A549 (cell line): ENCODE measurements at regions not wholly inside any gene's neighbourhood (a gene's known extent, or its start where the extent isn't known, plus 50 kb on each side); places are given as distances from the start of the nearest gene placed in this dataset.

Source experiments
- ATAC-seq, 2 experiments: fragments of 200-7000 bp in 1 of 2; fragments of >200 bp in 1 of 2; cut with Nextera tagmentation in 1 of 2; cut with Tn5 transposase in 1 of 2; 3 replicates each; pipeline versions ENCODE4 v1.8.0 to v1.9.1; 2018 to 2020; ENCODE audit warnings: mild to moderate bottlenecking in 1 of 2, moderate library complexity in 1 of 2
- CTCF ChIA-PET: fragments of 300-600 bp; sonication (Branson Sonifier 250); formaldehyde crosslinking; extraction: SDS; loops from one replicate; lab custom pipeline; 2021; ENCODE audit warnings: antibody characterized with exemption, inconsistent platforms; lab: Yijun Ruan, JAX
- POLR2A ChIA-PET: fragments of 350-600 bp; formaldehyde crosslinking; extraction: SDS; loops from one replicate; lab custom pipeline; 2021; ENCODE audit warnings: antibody characterized with exemption, inconsistent platforms; lab: Yijun Ruan, JAX
- DNase-seq, 2 experiments: peaks; one replicate each; pipeline versions ENCODE4 v3.0.0 to v3.0.0-alpha.2; 2011 to 2016; ENCODE audit warnings: low read depth in 1 of 2, low spot score in 1 of 2
- FAIRE-seq: peaks from 2 replicates; lab custom pipeline; 2011; peaks lifted over from hg19 to GRCh38; lab: Jason Lieb, UNC
- H3K27ac ChIP-seq, 2 experiments: fragments of >200 bp; sonication (Bioruptor Twin); formaldehyde crosslinking; 3 replicates each; pipeline ENCODE4 v1.5.1; 2016 to 2017
- H3K4me1 ChIP-seq: fragments of >200 bp; sonication (Bioruptor Twin); formaldehyde crosslinking; 3 replicates; pipeline ENCODE4 v1.6.1; 2016
- H3K4me2 ChIP-seq: fragments of >200 bp; sonication (Bioruptor Twin); formaldehyde crosslinking; 3 replicates; pipeline ENCODE4 v1.6.1; 2016
- H3K4me3 ChIP-seq: fragments of >200 bp; sonication (Bioruptor Twin); formaldehyde crosslinking; 3 replicates; pipeline ENCODE4 v1.5.1; 2016
- H3K9me3 ChIP-seq: fragments of >200 bp; sonication (Bioruptor Twin); formaldehyde crosslinking; 3 replicates; pipeline ENCODE4 v1.6.1; 2016
- CBX2 ChIP-seq: fragments of 200-600 bp; sonication (generic); IDR thresholded peaks from 2 replicates; pipeline ENCODE4 v1.6.1; 2016; ENCODE audit warnings: low read depth, mild to moderate bottlenecking, borderline replicate concordance
- CEBPB ChIP-seq, 2 experiments: fragments of >200 bp in 1 of 2; sonication (Bioruptor Twin) in 1 of 2; formaldehyde crosslinking in 1 of 2; IDR thresholded peaks; 2 replicates each; pipeline ENCODE4 v1.6.1; 2012 to 2016
- CHD2 ChIP-seq: fragments of 150-350 bp; IDR thresholded peaks from 2 replicates; pipeline ENCODE4 v1.6.1; 2014; ENCODE audit warnings: low read length; ENCODE audit not compliant: partially characterized antibody
- CHD4 ChIP-seq: fragments of 200-600 bp; sonication (generic); IDR thresholded peaks from 2 replicates; pipeline ENCODE4 v1.6.1; 2016; ENCODE audit warnings: antibody characterized with exemption, mild to moderate bottlenecking, borderline replicate concordance
- EHF ChIP-seq: fragments of 250-450 bp; sonication (Bioruptor Pico); IDR thresholded peaks from 2 replicates; pipeline ENCODE4 v1.5.0; 2020; ENCODE audit warnings: mild to moderate bottlenecking
- ESRRA ChIP-seq: fragments of 150-350 bp; IDR thresholded peaks from 2 replicates; pipeline ENCODE4 v1.6.1; 2014; ENCODE audit warnings: mild to moderate bottlenecking, low read length, borderline replicate concordance
- FOSB ChIP-seq: fragments of 250-450 bp; sonication (Bioruptor Pico); IDR thresholded peaks from 2 replicates; pipeline ENCODE4 v1.5.0; 2020; ENCODE audit warnings: mild to moderate bottlenecking, moderate library complexity
- GATA3 ChIP-seq: IDR thresholded peaks from 2 replicates; pipeline ENCODE4 v1.6.1; 2012; ENCODE audit warnings: borderline replicate concordance
- HDAC2 ChIP-seq: fragments of 200-600 bp; sonication (generic); IDR thresholded peaks from 2 replicates; pipeline ENCODE4 v1.6.1; 2016
- HOXA7 ChIP-seq: fragments of 250-450 bp; sonication (Bioruptor Pico); IDR thresholded peaks from 2 replicates; pipeline ENCODE4 v1.5.0; 2020; ENCODE audit warnings: mild to moderate bottlenecking, moderate library complexity
- HOXB13 ChIP-seq: fragments of 250-450 bp; sonication (Bioruptor Pico); IDR thresholded peaks from 2 replicates; pipeline ENCODE4 v1.5.0; 2020; ENCODE audit warnings: low read depth, mild to moderate bottlenecking, moderate library complexity
- MAZ ChIP-seq: fragments of 150-350 bp; IDR thresholded peaks from 2 replicates; pipeline ENCODE4 v1.6.1; 2014; ENCODE audit warnings: antibody characterized with exemption, low read depth, low read length, borderline replicate concordance
- MYC ChIP-seq: IDR thresholded peaks from 2 replicates; pipeline ENCODE4 v1.6.1; 2012; ENCODE audit warnings: mild to moderate bottlenecking, inconsistent platforms, low read length, improper control_type of control experiment, borderline replicate concordance
- NPAS2 ChIP-seq: fragments of 250-450 bp; sonication (Bioruptor Pico); IDR thresholded peaks from 2 replicates; pipeline ENCODE4 v1.8.0; 2022; ENCODE audit warnings: mild to moderate bottlenecking, moderate library complexity, borderline replicate concordance
- POLR2A ChIP-seq: IDR thresholded peaks from 2 replicates; pipeline ENCODE4 v1.6.1; 2012; ENCODE audit warnings: mild to moderate bottlenecking, low read length
- RAD21 ChIP-seq, 2 experiments: fragments of >200 bp in 1 of 2; sonication (Bioruptor Twin) in 1 of 2; formaldehyde crosslinking in 1 of 2; IDR thresholded peaks in 1 of 2; conservative IDR thresholded peaks in 1 of 2; 2 replicates in 1 of 2; 3 replicates in 1 of 2; pipeline ENCODE4 v1.6.1; 2012 to 2018; ENCODE audit warnings: inconsistent platforms in 1 of 2
- RARB ChIP-seq: fragments of 250-450 bp; sonication (Bioruptor Pico); IDR thresholded peaks from 2 replicates; pipeline ENCODE4 v1.8.0; 2021; ENCODE audit warnings: mild to moderate bottlenecking, moderate library complexity
- RFX5 ChIP-seq: fragments of 450-650 bp; IDR thresholded peaks from 2 replicates; pipeline ENCODE4 v1.7.1; 2014; ENCODE audit warnings: antibody characterized with exemption, mild to moderate bottlenecking, moderate library complexity
- RNF2 ChIP-seq: fragments of 200-600 bp; sonication (generic); IDR thresholded peaks from 2 replicates; pipeline ENCODE4 v1.6.1; 2016; ENCODE audit warnings: low read depth, mild to moderate bottlenecking, antibody characterized with exemption, moderate library complexity, borderline replicate concordance
- SREBF2 ChIP-seq: fragments of 450-650 bp; IDR thresholded peaks from 2 replicates; pipeline ENCODE4 v1.6.1; 2014; ENCODE audit warnings: mild to moderate bottlenecking, moderate library complexity
- ZFP36 ChIP-seq: fragments of 450-650 bp; IDR thresholded peaks from 2 replicates; pipeline ENCODE4 v1.6.1; 2014; ENCODE audit warnings: borderline replicate concordance; ENCODE audit not compliant: partially characterized antibody
- WGBS: methylation state at CpG from one replicate; pipeline ENCODE4 v1.1.6; 2017; ENCODE audit errors: missing lambda C conversion rate; 5-methylcytosine and 5-hydroxymethylcytosine counted together
- TF ChIP-seq, protein P1 (sequence below): fragments of 150-350 bp; IDR thresholded peaks from 2 replicates; pipeline ENCODE4 v1.6.1; 2014; ENCODE audit warnings: low read depth, mild to moderate bottlenecking, low read length
- TF ChIP-seq, protein P2 (sequence below): fragments of 450-650 bp; IDR thresholded peaks from 2 replicates; pipeline ENCODE4 v1.6.1; 2014; ENCODE audit warnings: antibody characterized with exemption
- TF ChIP-seq, protein P3 (sequence below): fragments of >200 bp; sonication (Bioruptor Twin); formaldehyde crosslinking; IDR thresholded peaks from 2 replicates; pipeline ENCODE4 v1.6.1; 2016

DNA sequence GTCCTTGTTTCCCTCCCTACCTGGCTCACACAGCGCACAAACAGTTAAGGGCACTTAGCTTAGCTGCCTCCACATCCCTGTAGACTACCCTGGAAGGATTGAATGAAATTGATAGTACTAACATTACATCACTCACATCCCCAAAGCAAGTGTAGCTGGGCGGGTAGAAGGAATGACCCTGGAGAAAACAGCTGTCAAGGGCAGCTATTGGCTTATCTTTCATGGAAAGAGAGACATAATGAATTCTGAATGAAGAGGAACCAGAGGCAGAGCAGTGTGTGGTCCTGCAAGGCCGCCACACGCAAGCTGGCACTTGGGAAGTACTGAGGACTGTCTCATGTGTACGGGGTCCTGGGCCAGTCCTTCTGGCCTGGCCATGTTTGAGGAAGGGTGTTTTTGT, 369.6 kb upstream of the RGMA start:
- H3K4me2 ChIP-seq, result no peak overlapping the region
- no peak overlapping the region for H3K4me3 ChIP-seq
- TF ChIP-seq CBX2 (no peak), ESRRA (no peak)
- FAIRE-seq, result no peak
- no peak overlapping the region for H3K27ac ChIP-seq
- 19% methylated on average over 5 of the region's 5 CpGs for WGBS
- no peaks in the 10 kb centered on the region for H3K9me3 ChIP-seq
- CTCF ChIA-PET, result interaction anchor here (1.3 kb wide), 1 partner anchor 370 kb away, joined by 3 read pairs; no protein-coding TSS in a partner anchor
- no peaks in the 10 kb centered on the region for H3K4me1 ChIP-seq
- no peak for ATAC-seq
- no peak for DNase-seq
- POLR2A ChIA-PET, result no interaction called here

DNA sequence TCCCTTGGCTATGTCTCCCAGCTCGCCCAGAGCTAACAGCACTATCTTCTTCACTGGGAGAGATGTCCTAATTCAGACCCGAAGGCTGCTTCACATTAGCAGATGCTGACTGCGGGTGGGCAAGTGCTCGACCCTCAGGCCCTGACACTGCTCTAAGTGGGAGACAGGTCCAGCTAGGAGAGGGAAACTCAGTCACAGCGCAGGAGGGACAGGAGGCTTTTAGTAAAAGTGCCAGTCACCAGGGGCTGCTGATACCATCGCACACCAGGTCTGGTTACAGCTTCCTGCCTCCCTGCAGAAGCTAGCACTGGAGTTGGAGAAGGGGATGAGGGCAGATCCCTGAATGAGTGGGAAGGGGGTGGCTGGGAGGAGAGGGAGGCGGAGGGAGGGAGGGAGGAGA, 365.8 kb upstream of the RGMA start:
- Histone ChIP-seq H3K4me3 (no peak overlapping the region), H3K4me1 (no peaks in the 10 kb centered on the region), H3K27ac (no peak overlapping the region), H3K4me2 (no peak overlapping the region), H3K9me3 (no peaks in the 10 kb centered on the region)
- WGBS, result 14% methylated on average over 7 of the region's 7 CpGs
- no peak; a peak in 1 of 6 replicates for ATAC-seq
- TF ChIP-seq RAD21 (conservative IDR thresholded peaks at IDR 0.05 in 1 of 2, IDR thresholded peaks at IDR 0.05 in 1 of 2) (no peak), RFX5 (no peak)
- CTCF ChIA-PET, result no interaction called here
- no peak for FAIRE-seq
- POLR2A ChIA-PET, result no interaction called here
- DNase-seq, result no peak

DNA sequence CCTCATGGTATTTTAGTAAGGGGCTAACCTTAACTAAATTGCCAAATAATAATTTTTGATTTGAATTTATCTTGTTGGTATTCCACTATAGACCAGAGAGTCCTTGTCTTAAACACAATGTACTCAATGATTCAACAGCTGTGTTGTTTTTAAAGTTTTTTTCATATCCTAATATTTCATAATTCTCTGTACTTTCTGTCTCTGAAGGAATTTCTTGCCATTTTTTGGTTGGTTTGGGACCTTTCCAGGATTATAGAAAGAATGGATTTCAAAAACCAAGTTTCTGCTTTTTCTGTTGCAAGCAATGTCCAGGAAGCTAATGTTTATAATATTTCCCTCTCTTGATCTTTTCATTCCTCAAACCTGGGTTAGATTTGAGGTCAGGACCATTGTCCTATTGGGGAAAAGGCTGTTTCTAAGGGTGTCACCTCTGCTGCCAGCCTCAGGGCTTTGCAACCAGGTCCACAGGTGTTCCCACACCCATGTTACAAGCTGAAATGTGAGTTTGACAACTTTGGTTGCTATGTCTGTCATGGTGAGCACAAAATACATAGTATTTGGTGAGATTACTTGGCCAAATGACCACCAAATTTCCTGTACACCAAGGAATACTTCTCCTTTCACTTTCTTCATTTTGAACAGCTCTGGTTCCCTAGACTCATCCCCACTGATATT, 363.7 kb upstream of the RGMA start:
- Histone ChIP-seq H3K27ac (no peak overlapping the region), H3K4me2 (no peak overlapping the region), H3K9me3 (no peaks in the 10 kb centered on the region), H3K4me3 (no peak overlapping the region), H3K4me1 (no peaks in the 10 kb centered on the region)
- CTCF ChIA-PET, result no interaction called here
- FAIRE-seq (no peak), ATAC-seq (no peak), DNase-seq (no peak)
- TF ChIP-seq GATA3, result no peak
- TF ChIP-seq HOXB13, result no peak
- TF ChIP-seq, protein P1, sequence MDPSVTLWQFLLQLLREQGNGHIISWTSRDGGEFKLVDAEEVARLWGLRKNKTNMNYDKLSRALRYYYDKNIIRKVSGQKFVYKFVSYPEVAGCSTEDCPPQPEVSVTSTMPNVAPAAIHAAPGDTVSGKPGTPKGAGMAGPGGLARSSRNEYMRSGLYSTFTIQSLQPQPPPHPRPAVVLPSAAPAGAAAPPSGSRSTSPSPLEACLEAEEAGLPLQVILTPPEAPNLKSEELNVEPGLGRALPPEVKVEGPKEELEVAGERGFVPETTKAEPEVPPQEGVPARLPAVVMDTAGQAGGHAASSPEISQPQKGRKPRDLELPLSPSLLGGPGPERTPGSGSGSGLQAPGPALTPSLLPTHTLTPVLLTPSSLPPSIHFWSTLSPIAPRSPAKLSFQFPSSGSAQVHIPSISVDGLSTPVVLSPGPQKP, result no peak
- no peak for TF ChIP-seq CHD4
- no peak for TF ChIP-seq ZFP36
- no peak for TF ChIP-seq SREBF2
- TF ChIP-seq HOXA7 (CRISPR knock-in tag), result no peak
- no peak for TF ChIP-seq RARB (CRISPR knock-in tag)
- no peak for TF ChIP-seq POLR2A
- no peak for TF ChIP-seq MAZ
- no peak for TF ChIP-seq RNF2
- no peak for TF ChIP-seq HDAC2
- TF ChIP-seq, protein P2, sequence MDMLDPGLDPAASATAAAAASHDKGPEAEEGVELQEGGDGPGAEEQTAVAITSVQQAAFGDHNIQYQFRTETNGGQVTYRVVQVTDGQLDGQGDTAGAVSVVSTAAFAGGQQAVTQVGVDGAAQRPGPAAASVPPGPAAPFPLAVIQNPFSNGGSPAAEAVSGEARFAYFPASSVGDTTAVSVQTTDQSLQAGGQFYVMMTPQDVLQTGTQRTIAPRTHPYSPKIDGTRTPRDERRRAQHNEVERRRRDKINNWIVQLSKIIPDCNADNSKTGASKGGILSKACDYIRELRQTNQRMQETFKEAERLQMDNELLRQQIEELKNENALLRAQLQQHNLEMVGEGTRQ, result no peak
- TF ChIP-seq EHF (CRISPR knock-in tag), result no peak
- TF ChIP-seq CHD2, result no peak
- no peak for TF ChIP-seq NPAS2 (CRISPR knock-in tag)
- no peak for TF ChIP-seq RFX5
- POLR2A ChIA-PET, result no interaction called here

DNA sequence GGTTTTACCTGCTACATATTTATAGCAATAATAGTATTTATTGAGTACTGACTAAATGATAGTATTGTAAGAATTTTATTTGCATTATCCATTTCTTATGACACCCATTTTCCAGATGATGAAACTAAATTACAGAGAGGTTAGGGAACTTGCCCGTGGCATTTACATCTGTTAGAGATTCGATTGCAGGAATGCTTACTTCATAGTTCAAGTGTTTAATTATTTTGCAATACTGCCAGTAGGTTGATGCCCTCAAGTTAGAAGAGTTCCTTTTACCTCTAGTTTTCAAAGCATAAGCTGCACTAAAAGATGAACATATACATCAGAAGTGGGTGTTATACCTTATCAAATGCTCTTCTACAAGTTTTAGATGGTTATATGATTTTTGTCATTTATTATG, 362.8 kb upstream of the RGMA start:
- Histone ChIP-seq H3K9me3 (no peaks in the 10 kb centered on the region), H3K4me3 (no peak overlapping the region), H3K27ac (no peak overlapping the region), H3K4me2 (no peak overlapping the region)
- 2% methylated on average over 2 of the region's 2 CpGs for WGBS
- POLR2A ChIA-PET, result no interaction called here
- ATAC-seq (no peak), FAIRE-seq (no peak), DNase-seq (no peak)
- TF ChIP-seq RFX5 (no peak), CEBPB (IDR thresholded peaks at IDR 0.05) (no peak), MYC (no peak), RNF2 (no peak), FOSB (CRISPR knock-in tag) (no peak)
- TF ChIP-seq, protein P3, sequence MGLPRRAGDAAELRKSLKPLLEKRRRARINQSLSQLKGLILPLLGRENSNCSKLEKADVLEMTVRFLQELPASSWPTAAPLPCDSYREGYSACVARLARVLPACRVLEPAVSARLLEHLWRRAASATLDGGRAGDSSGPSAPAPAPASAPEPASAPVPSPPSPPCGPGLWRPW, result no peak
- TF ChIP-seq, all 56 proteins: peak for 0
- CTCF ChIA-PET, result no interaction called here
- H3K4me1 ChIP-seq, result no peaks in the 10 kb centered on the region
